ENCODE measurements at regions not wholly inside any gene's neighbourhood (a gene's known extent, or its start where the extent isn't known, plus 50 kb on each side); places are given as distances from the start of the nearest gene placed in this dataset.

DNA sequence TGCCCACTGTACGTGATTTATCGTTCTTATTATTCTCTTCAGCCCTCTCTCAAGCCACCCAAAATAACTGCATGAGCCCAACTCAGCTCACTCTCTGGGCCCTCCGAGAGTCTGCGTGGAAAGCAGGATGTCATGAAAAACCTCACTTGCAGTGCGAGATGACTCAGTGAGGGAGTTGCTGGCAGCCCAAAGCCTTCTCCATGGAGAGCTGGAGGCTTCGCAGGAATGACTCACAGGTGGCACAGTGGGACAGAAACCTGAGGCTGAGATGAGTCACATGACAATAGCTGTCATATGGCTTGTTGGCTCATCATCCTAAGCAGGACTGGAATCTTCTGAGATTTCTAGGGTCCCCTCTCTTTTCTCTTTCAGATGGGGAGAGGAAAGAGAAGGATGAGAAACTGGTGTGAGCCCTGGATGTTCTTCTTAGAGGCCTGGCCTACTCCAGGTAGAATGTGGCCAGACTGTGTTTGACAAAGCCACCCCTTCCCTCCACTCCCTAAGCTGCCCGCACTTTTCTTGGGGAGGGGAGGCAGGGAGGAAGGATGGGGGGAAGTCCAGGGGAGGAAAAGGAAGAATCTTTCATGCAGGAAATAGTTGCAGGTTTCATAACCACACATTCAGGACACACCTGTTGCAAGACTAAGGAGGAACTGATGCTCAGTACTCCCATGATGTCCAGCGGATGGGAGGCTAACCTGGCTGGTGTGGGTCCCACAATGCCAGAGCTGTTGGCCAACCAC lies 160.6 kb upstream of the RPL38 start:
- CTCF ChIA-PET = interaction anchor here (0.6 to 1.1 kb wide), 5 partner anchors 17 to 1018 kb away, joined by 3 to 5 read pairs (median 3); no protein-coding TSS in a partner anchor
- peak overlapping the region; percentile 49 for H3K27ac Mint-ChIP-seq (ENCODE audit: low read depth, unreplicated experiment)
- no peaks in the 10 kb centered on the region for H3K36me3 Mint-ChIP-seq (ENCODE audit: insufficient read depth, unreplicated experiment)
- H3K4me1 Mint-ChIP-seq (ENCODE audit: insufficient read depth, unreplicated experiment) = peaks cover 10% of the 10 kb centered on the region
- DNase-seq (ENCODE audit: unreplicated experiment) = peak; percentile 93
- POLR2A ChIA-PET = interaction anchor here (0.6 to 1.2 kb wide), 5 partner anchors 16 to 248 kb away, joined by 3 to 4 read pairs (median 3); no protein-coding TSS in a partner anchor
- TF ChIP-seq, protein P1, sequence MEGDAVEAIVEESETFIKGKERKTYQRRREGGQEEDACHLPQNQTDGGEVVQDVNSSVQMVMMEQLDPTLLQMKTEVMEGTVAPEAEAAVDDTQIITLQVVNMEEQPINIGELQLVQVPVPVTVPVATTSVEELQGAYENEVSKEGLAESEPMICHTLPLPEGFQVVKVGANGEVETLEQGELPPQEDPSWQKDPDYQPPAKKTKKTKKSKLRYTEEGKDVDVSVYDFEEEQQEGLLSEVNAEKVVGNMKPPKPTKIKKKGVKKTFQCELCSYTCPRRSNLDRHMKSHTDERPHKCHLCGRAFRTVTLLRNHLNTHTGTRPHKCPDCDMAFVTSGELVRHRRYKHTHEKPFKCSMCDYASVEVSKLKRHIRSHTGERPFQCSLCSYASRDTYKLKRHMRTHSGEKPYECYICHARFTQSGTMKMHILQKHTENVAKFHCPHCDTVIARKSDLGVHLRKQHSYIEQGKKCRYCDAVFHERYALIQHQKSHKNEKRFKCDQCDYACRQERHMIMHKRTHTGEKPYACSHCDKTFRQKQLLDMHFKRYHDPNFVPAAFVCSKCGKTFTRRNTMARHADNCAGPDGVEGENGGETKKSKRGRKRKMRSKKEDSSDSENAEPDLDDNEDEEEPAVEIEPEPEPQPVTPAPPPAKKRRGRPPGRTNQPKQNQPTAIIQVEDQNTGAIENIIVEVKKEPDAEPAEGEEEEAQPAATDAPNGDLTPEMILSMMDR (IDR thresholded peaks at IDR 0.05; ENCODE audit: unreplicated experiment) = no peak
- H3K27me3 Mint-ChIP-seq (ENCODE audit: insufficient read depth, unreplicated experiment) = peaks cover 33% of the 10 kb centered on the region
- H3K4me3 Mint-ChIP-seq (ENCODE audit: unreplicated experiment) = no peak overlapping the region
- intact Hi-C loops (cut with micrococcal nuclease) = no loop called here
- H3K9me3 Mint-ChIP-seq (ENCODE audit: unreplicated experiment) = no peaks in the 10 kb centered on the region
- no TSS peak for BruUV-seq (replicated peaks)

DNA sequence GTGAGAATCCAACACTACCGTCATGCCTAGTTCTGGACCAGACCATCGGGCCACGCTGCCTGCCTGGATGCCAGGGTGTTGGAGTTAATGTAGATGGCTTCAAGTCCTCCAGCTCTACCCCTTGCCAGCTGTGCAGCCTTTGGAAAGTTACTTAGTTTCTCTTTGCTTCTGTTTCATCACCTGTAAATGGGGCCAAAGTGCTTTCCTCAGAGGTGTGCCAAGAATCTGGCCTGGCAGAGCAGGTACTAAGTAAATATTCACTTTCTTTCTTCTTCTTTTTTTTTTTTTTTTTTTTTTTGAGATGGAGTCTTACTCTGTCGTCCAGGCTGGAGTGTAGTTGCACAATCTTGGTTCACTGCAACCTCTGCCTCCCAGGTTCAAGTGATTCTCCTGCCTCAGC lies 159.5 kb upstream of the RPL38 start:
- H3K27me3 Mint-ChIP-seq (ENCODE audit: insufficient read depth, unreplicated experiment) = peaks cover 44% of the 10 kb centered on the region
- no peak overlapping the region for H3K4me3 Mint-ChIP-seq (ENCODE audit: unreplicated experiment)
- H3K4me1 Mint-ChIP-seq (ENCODE audit: insufficient read depth, unreplicated experiment) = peaks cover 10% of the 10 kb centered on the region
- intact Hi-C loops (cut with micrococcal nuclease) = no loop called here
- CTCF ChIA-PET = interaction anchor here (1.0 kb wide), 2 partner anchors 11 to 132 kb away, joined by 3 read pairs; no protein-coding TSS in a partner anchor
- DNase-seq (ENCODE audit: unreplicated experiment) = peak; percentile 14
- no peaks in the 10 kb centered on the region for H3K9me3 Mint-ChIP-seq (ENCODE audit: unreplicated experiment)
- BruUV-seq (replicated peaks) = no TSS peak
- TF ChIP-seq, protein P1 (IDR thresholded peaks at IDR 0.05; ENCODE audit: unreplicated experiment) = no peak
- no peak overlapping the region for H3K27ac Mint-ChIP-seq (ENCODE audit: low read depth, unreplicated experiment)
- no peaks in the 10 kb centered on the region for H3K36me3 Mint-ChIP-seq (ENCODE audit: insufficient read depth, unreplicated experiment)
- POLR2A ChIA-PET = no interaction called here

DNA sequence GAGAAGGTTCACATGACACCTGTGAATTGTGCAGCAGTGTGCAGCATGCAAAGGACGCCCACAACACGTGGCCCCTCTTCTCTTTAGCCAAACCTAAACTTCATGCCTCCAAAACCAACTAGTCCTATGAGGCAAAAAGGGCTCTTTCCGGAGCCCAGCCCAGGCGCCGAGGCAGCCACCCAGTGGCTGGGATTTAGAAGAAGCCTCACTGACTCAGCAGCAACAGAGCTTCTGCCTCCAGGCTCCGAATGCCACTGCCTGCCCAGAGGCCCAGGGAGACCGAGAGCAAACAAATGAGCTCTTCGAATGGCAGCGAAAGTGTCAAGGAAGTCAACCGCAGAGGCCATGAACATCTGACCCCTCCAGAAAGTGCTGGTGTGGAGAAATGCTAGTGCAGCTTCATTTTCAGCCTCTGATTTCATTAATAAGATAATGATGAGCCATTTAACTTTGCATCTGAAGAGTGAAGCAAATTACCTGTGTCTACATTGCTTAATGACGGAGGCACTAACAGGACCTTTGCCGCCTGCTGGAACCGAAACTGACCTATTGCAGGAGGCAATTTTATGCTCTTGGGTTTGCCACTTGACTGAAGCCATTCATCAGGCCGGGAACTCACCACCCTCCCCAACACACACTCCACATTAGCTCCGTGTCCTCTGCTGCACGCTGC lies 157.7 kb upstream of the RPL38 start:
- Mint-ChIP-seq H3K9me3 (ENCODE audit: unreplicated experiment) (no peaks in the 10 kb centered on the region), H3K4me3 (ENCODE audit: unreplicated experiment) (no peak overlapping the region), H3K27ac (ENCODE audit: low read depth, unreplicated experiment) (no peak overlapping the region), H3K27me3 (ENCODE audit: insufficient read depth, unreplicated experiment) (peaks cover 60% of the 10 kb centered on the region), H3K4me1 (ENCODE audit: insufficient read depth, unreplicated experiment) (peaks cover 10% of the 10 kb centered on the region), H3K36me3 (ENCODE audit: insufficient read depth, unreplicated experiment) (no peaks in the 10 kb centered on the region)
- BruUV-seq (replicated peaks) = no TSS peak
- peak; percentile 11 for DNase-seq (ENCODE audit: unreplicated experiment)
- ChIA-PET POLR2A (no interaction called here), CTCF (no interaction called here)
- intact Hi-C loops (cut with micrococcal nuclease) = no loop called here
- TF ChIP-seq, protein P1 (IDR thresholded peaks at IDR 0.05; ENCODE audit: unreplicated experiment) = no peak

DNA sequence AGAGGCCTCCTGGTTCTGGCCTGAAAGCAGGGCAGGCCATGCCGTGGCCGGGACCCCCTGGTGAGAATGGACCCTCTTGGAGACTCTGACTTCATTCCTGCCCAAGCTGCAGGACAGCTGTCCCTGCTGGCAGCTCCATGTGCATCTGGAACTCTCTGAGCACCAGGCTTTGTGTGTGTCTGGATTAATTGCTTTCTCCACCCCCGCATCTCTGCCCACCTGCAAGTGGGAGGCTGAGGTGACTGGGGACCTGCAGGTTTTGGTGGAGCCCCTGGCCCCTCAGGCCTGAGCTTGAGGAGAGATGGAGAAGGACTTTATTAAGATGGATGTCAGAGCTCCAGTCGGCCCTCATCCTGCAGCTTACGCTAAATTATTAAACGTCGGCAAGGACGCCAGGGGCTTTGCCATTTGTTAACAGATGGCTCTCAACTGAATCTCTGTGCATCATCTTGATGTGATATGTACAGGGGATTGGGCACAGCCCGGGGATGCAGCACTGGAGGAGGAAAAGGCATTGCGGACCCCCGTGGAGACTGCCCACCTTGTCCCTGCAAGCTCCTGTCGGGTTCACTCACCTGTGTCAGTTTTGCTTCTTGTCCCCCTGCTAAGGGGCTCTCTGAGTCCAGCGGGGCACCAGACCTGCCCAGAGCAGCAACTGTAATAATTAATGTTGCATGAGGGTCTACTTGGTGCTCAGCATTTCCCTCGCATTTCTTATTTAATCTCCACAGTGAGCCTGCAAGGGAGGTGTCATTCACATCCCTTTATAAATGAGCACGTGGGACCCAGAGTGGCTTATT lies 154.1 kb upstream of the RPL38 start:
- Mint-ChIP-seq H3K9me3 (ENCODE audit: unreplicated experiment) (no peaks in the 10 kb centered on the region), H3K4me1 (ENCODE audit: insufficient read depth, unreplicated experiment) (no peaks in the 10 kb centered on the region), H3K4me3 (ENCODE audit: unreplicated experiment) (no peak overlapping the region), H3K27ac (ENCODE audit: low read depth, unreplicated experiment) (no peak overlapping the region), H3K36me3 (ENCODE audit: insufficient read depth, unreplicated experiment) (no peaks in the 10 kb centered on the region), H3K27me3 (ENCODE audit: insufficient read depth, unreplicated experiment) (peaks cover 92% of the 10 kb centered on the region)
- BruUV-seq (replicated peaks) = no TSS peak
- CTCF ChIA-PET = interaction anchor here (0.6 to 1.0 kb wide), 2 partner anchors 120 to 127 kb away, joined by 3 read pairs; no protein-coding TSS in a partner anchor
- intact Hi-C loops (cut with micrococcal nuclease) = no loop called here
- DNase-seq (ENCODE audit: unreplicated experiment) = no peak
- TF ChIP-seq, protein P1 (IDR thresholded peaks at IDR 0.05; ENCODE audit: unreplicated experiment) = no peak
- POLR2A ChIA-PET = no interaction called here
